Left lung (tissue), 4 donors: ENCODE measurements at regions not wholly inside any gene's neighbourhood (a gene's known extent, or its start where the extent isn't known, plus 50 kb on each side); places are given as distances from the start of the nearest gene placed in this dataset.

Experiments used
- ATAC-seq: fragments of 200-7000 bp; cut with Tn5 transposase; one replicate; pipeline ENCODE4 v1.9.1; 2020; ENCODE audit warnings: moderate library complexity
- DNase-seq, 4 donors: peaks; one replicate each; pipeline ENCODE4 v3.0.0-alpha.2; 2013 to 2020
- H3K27ac ChIP-seq, 2 donors: fragments of 200-600 bp; sonication (generic) in 1 of 2; one replicate each; pipeline versions ENCODE4 v1.5.0 to v1.8.0; 2020 to 2021
- H3K27me3 ChIP-seq, 2 donors: fragments of 200-600 bp; sonication (generic) in 1 of 2; one replicate each; pipeline versions ENCODE4 v1.5.0 to v1.8.0; 2020 to 2021
- H3K36me3 ChIP-seq, 2 donors: fragments of 200-600 bp; sonication (generic) in 1 of 2; one replicate each; pipeline versions ENCODE4 v1.5.0 to v1.8.0; 2020 to 2021
- H3K4me1 ChIP-seq, 2 donors: fragments of 200-600 bp; one replicate each; pipeline ENCODE4 v1.8.0; 2021
- H3K4me3 ChIP-seq, 2 donors: fragments of 200-600 bp; sonication (generic) in 1 of 2; one replicate each; pipeline versions ENCODE4 v1.5.0 to v1.8.0; 2020 to 2021; ENCODE audit warnings: mild to moderate bottlenecking in 1 of 2
- H3K9me3 ChIP-seq, 2 donors: fragments of 200-600 bp; sonication (generic) in 1 of 2; one replicate each; pipeline versions ENCODE4 v1.5.0 to v1.8.0; 2020 to 2021
- intact Hi-C, 2 donors: fragments of 100-400 bp; cut with DNase I; formaldehyde crosslinking; loops; one replicate each; pipeline versions ENCODE4 v1.11.2 to v1.14.2; 2022
- TF ChIP-seq, protein P1 (sequence below), 2 donors: fragments of 200-600 bp; sonication (generic) in 1 of 2; IDR thresholded peaks; one replicate each; pipeline versions ENCODE4 v1.5.0 to v1.8.0; 2021; ENCODE audit warnings: antibody characterized with exemption in 2 of 2
- donor health status: DM: no; HTN: yes; CAD: no.
- donor health status: DM: no; HTN: no; CAD: no.

DNA sequence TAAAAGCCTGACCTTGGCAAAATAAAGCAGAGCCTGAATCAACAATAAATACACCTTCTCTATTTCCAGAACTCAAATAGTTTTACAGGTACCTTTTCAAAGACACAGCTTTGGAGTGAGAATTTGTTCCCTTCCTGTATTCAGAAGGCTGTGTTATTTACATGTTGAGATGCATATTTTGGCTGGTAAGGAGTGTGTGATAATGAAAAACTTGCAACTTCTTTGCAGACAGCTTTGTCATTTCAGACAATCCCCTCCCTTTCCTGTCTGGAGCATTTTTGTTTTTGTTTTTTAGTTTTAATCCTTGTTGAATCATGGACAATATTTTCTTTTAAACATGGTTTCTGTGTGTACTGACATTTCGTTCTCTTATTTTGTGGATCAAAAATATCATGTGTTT lies 493.8 kb downstream of the FAT4 start:
- Histone ChIP-seq H3K36me3 (no peaks in the 10 kb centered on the region), H3K27me3 (no peaks in the 10 kb centered on the region), H3K4me3 (no peak overlapping the region), H3K4me1 (no peaks in the 10 kb centered on the region), H3K9me3 (no peaks in the 10 kb centered on the region), H3K27ac (no peak overlapping the region)
- TF ChIP-seq, protein P1, sequence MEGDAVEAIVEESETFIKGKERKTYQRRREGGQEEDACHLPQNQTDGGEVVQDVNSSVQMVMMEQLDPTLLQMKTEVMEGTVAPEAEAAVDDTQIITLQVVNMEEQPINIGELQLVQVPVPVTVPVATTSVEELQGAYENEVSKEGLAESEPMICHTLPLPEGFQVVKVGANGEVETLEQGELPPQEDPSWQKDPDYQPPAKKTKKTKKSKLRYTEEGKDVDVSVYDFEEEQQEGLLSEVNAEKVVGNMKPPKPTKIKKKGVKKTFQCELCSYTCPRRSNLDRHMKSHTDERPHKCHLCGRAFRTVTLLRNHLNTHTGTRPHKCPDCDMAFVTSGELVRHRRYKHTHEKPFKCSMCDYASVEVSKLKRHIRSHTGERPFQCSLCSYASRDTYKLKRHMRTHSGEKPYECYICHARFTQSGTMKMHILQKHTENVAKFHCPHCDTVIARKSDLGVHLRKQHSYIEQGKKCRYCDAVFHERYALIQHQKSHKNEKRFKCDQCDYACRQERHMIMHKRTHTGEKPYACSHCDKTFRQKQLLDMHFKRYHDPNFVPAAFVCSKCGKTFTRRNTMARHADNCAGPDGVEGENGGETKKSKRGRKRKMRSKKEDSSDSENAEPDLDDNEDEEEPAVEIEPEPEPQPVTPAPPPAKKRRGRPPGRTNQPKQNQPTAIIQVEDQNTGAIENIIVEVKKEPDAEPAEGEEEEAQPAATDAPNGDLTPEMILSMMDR (IDR thresholded peaks at IDR 0.05) = no peak
- DNase-seq = no peak
- no peak for ATAC-seq
- intact Hi-C loops = no loop called here

DNA sequence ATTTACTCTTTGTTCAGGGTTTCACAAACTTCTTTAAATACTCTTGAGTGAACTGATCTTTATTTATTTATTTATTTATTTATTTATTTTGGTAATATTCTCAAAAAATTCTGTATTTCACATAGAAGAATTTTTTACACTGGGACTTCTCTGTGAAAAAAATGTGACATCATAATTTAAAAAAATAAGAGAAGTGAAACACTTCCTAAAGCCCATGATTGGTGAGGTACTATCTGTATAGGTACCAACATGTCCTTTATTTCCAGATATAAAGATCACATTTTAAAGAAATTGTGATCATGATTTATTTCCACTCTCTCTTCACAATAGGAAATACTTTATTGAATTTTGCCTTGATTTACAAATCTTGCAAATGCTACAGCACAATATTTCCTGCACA lies 497.1 kb downstream of the FAT4 start:
- no peaks in the 10 kb centered on the region for H3K4me1 ChIP-seq
- intact Hi-C loops = no loop called here
- no peak overlapping the region for H3K4me3 ChIP-seq
- H3K27ac ChIP-seq = no peak overlapping the region
- H3K36me3 ChIP-seq = no peaks in the 10 kb centered on the region
- ATAC-seq = no peak
- TF ChIP-seq, protein P1 (IDR thresholded peaks at IDR 0.05) = no peak
- no peaks in the 10 kb centered on the region for H3K27me3 ChIP-seq
- no peaks in the 10 kb centered on the region for H3K9me3 ChIP-seq
- DNase-seq = no peak

DNA sequence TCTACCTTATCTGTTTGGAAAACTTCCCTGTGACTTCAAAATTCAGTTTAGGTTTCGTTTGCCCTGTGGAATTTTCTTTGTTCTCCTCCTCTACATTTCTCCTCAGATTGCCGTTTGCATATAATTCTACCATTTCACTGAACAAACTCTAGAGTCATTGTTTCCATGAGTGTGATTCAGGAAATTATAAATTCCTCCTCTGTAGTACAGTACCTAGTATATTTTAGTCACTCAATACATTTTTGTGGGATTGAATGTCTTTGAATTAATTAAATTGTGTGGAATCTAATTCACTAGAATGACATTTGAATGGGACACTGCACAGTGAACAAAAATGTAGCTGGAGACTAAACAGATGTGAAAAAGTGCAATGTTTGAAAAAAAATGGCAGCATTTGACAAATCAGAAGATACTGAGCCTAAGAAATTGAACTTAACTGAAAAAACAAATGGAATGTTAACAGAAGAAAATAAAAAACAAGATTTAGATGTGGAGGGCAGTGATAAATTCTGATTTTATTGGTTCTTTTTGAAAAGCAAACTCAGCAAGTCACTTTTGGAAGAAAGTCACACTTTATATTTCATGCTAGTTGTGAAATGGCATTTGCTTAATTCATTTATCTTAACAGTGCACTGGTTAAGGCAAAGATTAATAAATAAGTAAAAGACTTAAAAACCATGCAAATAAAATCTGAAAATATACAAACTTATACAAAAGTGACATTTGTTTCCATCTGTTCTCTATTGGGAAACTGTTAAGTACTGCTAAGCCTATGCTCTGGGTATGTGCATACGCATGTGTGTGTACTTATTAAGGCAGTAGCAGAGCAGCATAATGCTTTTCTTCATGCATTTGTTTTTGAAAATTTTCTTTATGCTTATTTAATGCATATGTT lies 512.3 kb downstream of the FAT4 start:
- Histone ChIP-seq H3K27ac (no peak overlapping the region), H3K4me3 (no peak overlapping the region), H3K4me1 (no peaks in the 10 kb centered on the region), H3K27me3 (no peaks in the 10 kb centered on the region), H3K9me3 (no peaks in the 10 kb centered on the region), H3K36me3 (no peaks in the 10 kb centered on the region)
- intact Hi-C loops = no loop called here
- no peak for ATAC-seq
- DNase-seq = no peak
- TF ChIP-seq, protein P1 (IDR thresholded peaks at IDR 0.05) = no peak

DNA sequence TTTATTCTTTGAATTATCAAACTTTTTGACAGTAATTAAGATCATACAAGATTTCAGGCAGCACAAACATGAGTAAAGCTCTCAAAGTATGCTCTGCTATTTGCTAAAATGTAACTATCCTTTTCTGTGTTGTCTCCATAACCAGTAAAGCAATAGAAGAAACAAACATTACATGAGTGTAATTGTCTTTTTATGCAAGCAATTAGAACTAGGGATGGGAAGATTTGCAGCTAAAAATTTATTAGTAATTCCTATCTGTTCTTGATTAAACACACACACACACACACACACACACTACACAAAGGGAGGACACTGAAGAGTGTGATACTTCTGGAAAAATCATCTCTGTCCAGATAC lies 512.9 kb downstream of the FAT4 start:
- ATAC-seq (no peak), DNase-seq (no peak)
- TF ChIP-seq, protein P1 (IDR thresholded peaks at IDR 0.05) = no peak
- intact Hi-C loops = no loop called here
- H3K27ac ChIP-seq = no peak overlapping the region
- H3K4me1 ChIP-seq = no peaks in the 10 kb centered on the region
- no peaks in the 10 kb centered on the region for H3K9me3 ChIP-seq
- no peaks in the 10 kb centered on the region for H3K27me3 ChIP-seq
- H3K4me3 ChIP-seq = no peak overlapping the region
- no peaks in the 10 kb centered on the region for H3K36me3 ChIP-seq

DNA sequence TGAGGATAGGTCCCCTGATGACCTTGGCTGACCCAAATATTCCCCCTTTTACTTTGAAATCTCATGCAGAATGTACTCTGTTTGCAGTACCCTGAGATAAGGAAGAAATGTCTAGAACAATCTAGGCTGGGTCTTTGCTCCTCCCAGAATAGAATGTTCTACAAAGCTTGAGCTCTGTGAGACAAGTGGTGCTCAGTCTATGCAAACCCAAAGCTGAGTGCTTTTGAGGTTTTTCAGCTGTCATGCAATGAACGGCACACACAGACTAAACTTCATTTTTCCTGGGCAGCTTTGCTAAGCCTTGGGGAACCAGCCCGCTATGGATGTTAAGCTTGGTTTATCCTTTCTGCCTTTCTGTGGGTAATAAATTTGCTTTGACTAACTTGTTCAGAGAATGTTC lies 513.6 kb downstream of the FAT4 start:
- H3K27ac ChIP-seq = no peak overlapping the region
- H3K9me3 ChIP-seq = no peaks in the 10 kb centered on the region
- no peak overlapping the region for H3K4me3 ChIP-seq
- TF ChIP-seq, protein P1 (IDR thresholded peaks at IDR 0.05) = no peak
- intact Hi-C loops = no loop called here
- no peaks in the 10 kb centered on the region for H3K27me3 ChIP-seq
- ATAC-seq = peak; percentile 84
- no peaks in the 10 kb centered on the region for H3K4me1 ChIP-seq
- DNase-seq = no peak
- no peaks in the 10 kb centered on the region for H3K36me3 ChIP-seq
